ENCODE measurements at regions not wholly inside any gene's neighbourhood (a gene's known extent, or its start where the extent isn't known, plus 50 kb on each side); places are given as distances from the start of the nearest gene placed in this dataset.

DNA sequence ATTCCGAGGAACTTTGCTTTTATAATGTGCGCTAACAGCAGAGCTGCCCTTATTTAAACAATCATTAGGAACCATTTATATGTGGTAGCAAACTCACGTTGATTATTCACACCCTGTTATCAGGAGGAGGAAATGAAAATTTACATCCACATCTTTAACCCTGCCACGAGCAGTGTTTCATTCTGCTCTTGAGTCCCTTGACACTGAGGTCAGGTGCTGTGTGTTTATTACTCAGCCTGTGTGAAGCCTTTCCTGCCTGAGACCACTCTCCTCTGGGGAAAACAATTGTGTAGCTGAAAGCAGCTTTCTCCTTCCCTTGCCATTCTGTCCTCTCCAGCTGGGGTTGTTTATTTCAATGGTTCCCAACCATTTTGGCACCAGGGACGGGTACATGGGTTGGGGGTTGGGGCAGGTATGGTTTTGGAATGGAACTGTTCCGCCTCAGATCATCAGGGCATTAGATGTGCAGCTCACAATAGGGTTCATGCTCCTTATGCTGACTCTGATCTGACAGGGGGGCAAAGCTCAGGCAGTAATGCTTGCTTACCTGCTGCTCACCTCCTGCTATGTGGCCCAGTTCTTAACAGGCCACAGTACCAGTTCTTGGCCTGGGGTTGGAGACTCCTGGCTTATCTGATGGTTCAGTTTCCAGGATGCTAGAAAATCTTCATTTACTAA, 651.1 kb downstream of the TDRD15 start:
- WGBS, 5 donors, result 26 to 47% (median 37%) methylated on average over 6 of the region's 6 CpGs
- peak in 1 of 2 donors; percentile 3 for DNase-seq
- Histone ChIP-seq H3K36me3 (no peaks in the 10 kb centered on the region), H3K27me3 (no peaks in the 10 kb centered on the region), H3K4me3 (no peak overlapping the region), H3K27ac (no peak overlapping the region), H3K4me1 (no peaks in the 10 kb centered on the region), H3K9me3 (no peaks in the 10 kb centered on the region)
- intact Hi-C loops (cut with DNase I; ENCODE audit: low total_unique reads), result no loop called here
- TF ChIP-seq, protein P1, sequence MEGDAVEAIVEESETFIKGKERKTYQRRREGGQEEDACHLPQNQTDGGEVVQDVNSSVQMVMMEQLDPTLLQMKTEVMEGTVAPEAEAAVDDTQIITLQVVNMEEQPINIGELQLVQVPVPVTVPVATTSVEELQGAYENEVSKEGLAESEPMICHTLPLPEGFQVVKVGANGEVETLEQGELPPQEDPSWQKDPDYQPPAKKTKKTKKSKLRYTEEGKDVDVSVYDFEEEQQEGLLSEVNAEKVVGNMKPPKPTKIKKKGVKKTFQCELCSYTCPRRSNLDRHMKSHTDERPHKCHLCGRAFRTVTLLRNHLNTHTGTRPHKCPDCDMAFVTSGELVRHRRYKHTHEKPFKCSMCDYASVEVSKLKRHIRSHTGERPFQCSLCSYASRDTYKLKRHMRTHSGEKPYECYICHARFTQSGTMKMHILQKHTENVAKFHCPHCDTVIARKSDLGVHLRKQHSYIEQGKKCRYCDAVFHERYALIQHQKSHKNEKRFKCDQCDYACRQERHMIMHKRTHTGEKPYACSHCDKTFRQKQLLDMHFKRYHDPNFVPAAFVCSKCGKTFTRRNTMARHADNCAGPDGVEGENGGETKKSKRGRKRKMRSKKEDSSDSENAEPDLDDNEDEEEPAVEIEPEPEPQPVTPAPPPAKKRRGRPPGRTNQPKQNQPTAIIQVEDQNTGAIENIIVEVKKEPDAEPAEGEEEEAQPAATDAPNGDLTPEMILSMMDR (IDR thresholded peaks at IDR 0.05), result no peak
- TF ChIP-seq POLR2AphosphoS5 (IDR thresholded peaks at IDR 0.05), result no peak
- TF ChIP-seq EP300 (IDR thresholded peaks at IDR 0.05), result no peak

DNA sequence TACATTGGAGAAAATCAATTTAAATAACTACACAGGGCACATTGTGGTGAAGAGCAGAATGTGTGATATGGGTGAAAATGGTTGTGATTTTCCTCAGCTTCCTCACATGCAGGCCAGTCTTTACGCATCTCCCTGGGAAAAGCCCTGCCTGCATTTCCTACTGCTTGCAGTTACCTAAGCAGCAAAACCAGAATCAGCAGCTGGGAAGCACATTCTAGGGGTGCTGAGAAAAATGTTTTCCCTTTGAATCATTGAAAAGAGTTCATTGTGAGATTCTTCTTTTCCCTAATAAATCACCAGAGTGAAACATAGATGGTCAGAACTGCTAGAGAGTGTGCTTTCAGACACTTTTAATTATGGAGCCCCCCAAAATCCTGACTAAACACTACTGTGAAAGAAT, 656.0 kb downstream of the TDRD15 start:
- DNase-seq, result no peak
- intact Hi-C loops (cut with DNase I; ENCODE audit: low total_unique reads), result no loop called here
- H3K36me3 ChIP-seq, result no peaks in the 10 kb centered on the region
- H3K9me3 ChIP-seq, result no peaks in the 10 kb centered on the region
- H3K27me3 ChIP-seq, result no peaks in the 10 kb centered on the region
- TF ChIP-seq, protein P1 (IDR thresholded peaks at IDR 0.05), result no peak
- TF ChIP-seq POLR2AphosphoS5 (IDR thresholded peaks at IDR 0.05), result no peak
- TF ChIP-seq POLR2A (IDR thresholded peaks at IDR 0.05), result no peak
- TF ChIP-seq EP300 (IDR thresholded peaks at IDR 0.05), result no peak
- no peaks in the 10 kb centered on the region for H3K4me1 ChIP-seq
- WGBS, 5 donors, result 84 to 100% (median 94%) methylated on average over 1 of the region's 1 CpG
- H3K4me3 ChIP-seq, result no peak overlapping the region
- no peak overlapping the region for H3K27ac ChIP-seq

DNA sequence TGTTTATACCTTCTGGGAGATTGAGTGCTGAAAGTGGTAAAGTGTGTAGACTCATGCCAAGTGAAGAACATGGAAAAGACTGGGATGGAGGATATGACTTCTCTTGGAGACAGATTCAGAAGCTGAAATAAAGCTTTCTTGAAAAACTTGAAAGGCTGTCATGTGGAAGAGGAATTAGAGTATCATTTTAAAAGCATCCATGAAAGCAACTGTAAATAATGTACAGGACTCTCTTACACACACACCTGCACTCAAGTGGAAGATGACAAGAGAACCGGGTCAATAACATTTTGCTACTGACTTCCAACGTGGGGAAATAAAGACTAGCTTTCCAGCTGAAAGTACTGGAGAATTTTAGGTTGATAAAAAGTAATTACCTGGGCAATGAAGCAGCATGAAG, 658.2 kb downstream of the TDRD15 start:
- TF ChIP-seq, protein P1 (IDR thresholded peaks at IDR 0.05), result no peak
- TF ChIP-seq POLR2A (IDR thresholded peaks at IDR 0.05) (no peak), EP300 (IDR thresholded peaks at IDR 0.05) (no peak), POLR2AphosphoS5 (IDR thresholded peaks at IDR 0.05) (no peak)
- Histone ChIP-seq H3K4me3 (no peak overlapping the region), H3K27me3 (no peaks in the 10 kb centered on the region), H3K4me1 (no peaks in the 10 kb centered on the region), H3K9me3 (no peaks in the 10 kb centered on the region), H3K27ac (no peak overlapping the region), H3K36me3 (no peaks in the 10 kb centered on the region)
- no peak for DNase-seq
- intact Hi-C loops (cut with DNase I; ENCODE audit: low total_unique reads), result no loop called here
- WGBS, 5 donors, result 55 to 73% (median 68%) methylated on average over 2 of the region's 2 CpGs

DNA sequence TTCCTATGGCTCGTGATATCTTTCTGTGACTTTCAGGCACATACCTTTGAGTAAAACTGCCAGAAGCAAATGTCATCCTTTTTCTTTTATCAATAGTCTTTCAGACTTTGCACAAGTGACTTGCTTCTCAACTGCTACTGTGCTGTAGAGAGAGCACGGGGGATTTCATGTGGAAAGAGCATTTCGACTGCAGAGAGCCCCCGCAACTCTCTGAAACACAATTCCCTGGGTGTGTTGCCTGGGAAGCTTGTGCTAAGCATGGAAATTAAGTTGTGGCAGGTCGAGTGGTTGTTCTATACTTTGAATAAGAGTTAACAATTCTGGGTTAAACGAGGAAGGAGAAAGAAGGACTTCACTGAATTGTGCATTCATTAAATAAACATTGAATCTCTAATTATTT, 659.1 kb downstream of the TDRD15 start:
- intact Hi-C loops (cut with DNase I; ENCODE audit: low total_unique reads), result no loop called here
- TF ChIP-seq POLR2AphosphoS5 (IDR thresholded peaks at IDR 0.05), result no peak
- no peak for TF ChIP-seq POLR2A (IDR thresholded peaks at IDR 0.05)
- TF ChIP-seq EP300 (IDR thresholded peaks at IDR 0.05), result no peak
- TF ChIP-seq, protein P1 (IDR thresholded peaks at IDR 0.05), result no peak
- Histone ChIP-seq H3K4me1 (no peaks in the 10 kb centered on the region), H3K36me3 (no peaks in the 10 kb centered on the region), H3K4me3 (no peak overlapping the region), H3K27me3 (no peaks in the 10 kb centered on the region), H3K9me3 (no peaks in the 10 kb centered on the region), H3K27ac (no peak overlapping the region)
- 65 to 71% (median 70%) methylated on average over 6 of the region's 6 CpGs for WGBS, 5 donors
- no peak for DNase-seq
